Bone marrow (tissue), 2 donors: ENCODE measurements at regions not wholly inside any gene's neighbourhood (a gene's known extent, or its start where the extent isn't known, plus 50 kb on each side); places are given as distances from the start of the nearest gene placed in this dataset.
"Not testable (repeated sequence)": the region's sequence is repeated elsewhere in the genome, so short reads cannot be mapped to it uniquely, and the experiment has no call there.

ENCODE experiments used
- DNase-seq, 2 donors: peaks; one replicate each; lab custom pipeline; 2025; lab: John Stamatoyannopoulos, UW

DNA sequence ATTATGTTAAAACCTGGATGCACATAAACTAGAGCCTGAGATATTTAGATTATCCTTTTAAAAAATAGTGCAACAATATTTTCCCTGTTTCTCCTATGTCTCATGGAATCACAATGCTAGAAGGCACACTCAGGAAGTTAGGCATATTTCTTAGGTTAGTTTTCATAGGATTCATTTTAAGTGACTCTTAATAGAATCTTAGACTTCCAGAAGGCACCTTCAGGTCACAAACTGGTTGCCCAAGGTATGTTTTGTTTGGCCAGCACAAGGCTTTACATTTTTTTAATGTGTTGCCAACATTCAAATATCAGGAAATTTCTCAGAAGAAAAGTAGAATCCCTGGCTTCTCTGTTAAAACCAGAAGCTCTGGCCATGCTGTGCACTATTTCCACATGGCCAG, 129.3 kb downstream of the LNPK start:
- DNase-seq, result no peak

DNA sequence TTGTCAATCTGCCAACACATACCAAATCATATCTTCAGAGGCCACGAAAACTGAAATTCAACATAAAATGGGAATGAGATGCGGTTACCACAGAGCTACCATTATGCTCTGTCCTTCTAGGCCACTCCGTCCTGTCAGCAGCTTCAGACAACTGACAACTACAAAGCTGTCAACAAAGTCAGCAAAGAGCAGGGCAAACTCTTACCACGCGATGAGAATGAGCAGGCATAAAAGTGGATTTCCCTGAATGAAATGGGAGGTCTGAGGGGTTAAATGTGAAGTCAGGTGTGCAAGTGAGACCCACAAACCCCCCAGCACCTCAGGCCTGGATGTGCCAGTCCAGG, 130.1 kb downstream of the LNPK start:
- no peak for DNase-seq

DNA sequence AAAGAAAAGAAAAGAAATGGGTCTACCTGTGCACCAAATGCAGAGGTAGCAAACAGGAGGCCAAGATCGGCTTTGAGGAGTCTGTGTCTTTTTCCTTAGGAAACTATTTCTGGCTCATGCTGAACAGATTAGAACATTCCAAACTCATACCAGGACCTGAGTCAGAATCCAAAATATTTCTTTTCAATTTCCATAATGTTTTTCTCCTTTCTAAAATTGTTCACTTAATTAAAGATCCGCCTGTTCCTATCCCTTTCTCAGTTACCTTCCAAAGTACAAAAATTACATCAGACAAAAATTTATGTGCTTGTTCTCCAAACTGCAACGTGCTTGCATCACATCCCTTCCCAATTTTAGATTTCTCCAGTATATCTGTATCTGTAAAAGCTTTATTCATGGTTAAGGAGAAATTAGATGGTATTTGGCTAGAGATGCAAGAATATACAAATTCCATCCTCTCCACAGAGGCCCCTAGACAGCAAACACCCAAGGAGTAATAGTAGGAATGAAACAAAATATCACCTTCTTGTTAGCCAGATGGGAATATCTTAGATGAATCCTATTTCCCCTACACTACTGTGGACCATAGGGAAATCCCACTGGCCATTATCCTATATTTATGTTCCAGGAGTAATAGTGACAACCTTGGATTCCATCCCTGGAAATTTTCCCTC, 130.6 kb downstream of the LNPK start:
- DNase-seq, result no peak

DNA sequence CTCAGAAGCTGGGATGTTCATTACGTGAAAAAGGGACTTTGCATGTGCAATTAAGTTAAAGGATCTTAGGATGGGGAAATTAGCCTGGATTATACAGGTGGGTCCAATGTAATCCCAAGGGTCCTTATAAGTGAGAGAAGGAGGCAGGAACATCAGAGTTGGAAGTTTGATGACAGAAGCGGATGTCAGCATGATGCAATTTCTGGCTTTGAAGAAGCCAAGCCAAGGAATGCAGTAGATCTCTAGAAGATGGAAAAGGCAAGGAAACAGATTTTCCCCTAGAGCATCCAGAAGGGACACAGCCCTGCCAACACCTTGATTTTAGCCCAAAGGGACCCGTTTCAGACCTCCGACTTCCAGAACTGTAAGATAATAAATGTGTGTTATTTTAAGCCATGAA, 136.4 kb downstream of the LNPK start:
- DNase-seq, result no peak

DNA sequence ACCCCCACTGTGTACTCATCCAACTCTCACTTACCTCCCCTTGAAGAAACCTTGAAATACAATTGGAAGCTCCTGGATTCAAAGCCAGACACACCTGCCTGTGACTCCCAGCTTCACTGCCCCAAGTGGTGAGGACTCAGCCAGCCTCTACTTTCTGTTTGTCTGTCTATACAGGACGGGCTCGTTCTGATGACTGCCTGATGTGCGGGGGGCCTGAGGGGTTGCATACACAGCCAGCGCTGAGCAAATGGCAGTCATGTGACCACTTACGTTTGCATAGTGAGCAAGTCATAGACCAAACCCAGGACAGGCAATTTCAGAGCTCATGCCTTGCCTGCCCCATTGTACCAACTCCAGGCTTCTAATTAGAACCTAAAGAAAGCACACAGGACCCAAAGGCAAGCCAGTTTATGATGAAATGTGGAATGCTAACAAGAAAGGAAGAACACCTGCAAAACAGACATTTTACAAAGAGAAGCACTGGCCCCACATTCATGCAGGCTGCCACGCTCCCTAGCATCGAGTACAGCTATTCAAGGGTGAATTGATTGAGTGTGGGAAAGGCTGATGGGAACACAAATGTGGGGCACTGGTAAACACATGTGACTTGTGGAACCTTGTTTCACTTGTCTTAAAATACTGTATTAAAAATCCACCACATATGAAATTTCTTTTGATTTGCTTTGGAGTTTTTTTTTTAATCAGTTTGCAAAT, 137.8 kb downstream of the LNPK start:
- DNase-seq, result no peak

DNA sequence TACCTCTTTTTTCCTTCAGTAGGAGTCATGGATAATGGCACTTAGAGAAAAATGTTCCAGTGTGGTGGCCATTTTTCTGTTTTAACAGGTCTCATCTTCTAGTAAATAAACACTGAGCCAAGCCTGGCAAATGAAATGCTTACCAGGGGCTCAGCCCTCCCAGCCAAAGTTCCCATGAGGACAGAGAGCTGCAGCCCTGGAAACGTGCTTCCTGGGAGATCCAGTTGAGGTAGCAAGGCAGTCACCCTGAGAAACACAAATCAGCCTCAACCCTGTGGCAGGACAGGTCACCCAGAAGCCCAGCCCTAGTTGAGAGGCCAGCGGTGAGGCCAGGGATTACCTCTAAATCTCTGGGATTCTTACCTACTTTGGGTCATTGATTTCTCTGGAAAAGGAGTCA, 140.1 kb downstream of the LNPK start:
- no peak for DNase-seq

DNA sequence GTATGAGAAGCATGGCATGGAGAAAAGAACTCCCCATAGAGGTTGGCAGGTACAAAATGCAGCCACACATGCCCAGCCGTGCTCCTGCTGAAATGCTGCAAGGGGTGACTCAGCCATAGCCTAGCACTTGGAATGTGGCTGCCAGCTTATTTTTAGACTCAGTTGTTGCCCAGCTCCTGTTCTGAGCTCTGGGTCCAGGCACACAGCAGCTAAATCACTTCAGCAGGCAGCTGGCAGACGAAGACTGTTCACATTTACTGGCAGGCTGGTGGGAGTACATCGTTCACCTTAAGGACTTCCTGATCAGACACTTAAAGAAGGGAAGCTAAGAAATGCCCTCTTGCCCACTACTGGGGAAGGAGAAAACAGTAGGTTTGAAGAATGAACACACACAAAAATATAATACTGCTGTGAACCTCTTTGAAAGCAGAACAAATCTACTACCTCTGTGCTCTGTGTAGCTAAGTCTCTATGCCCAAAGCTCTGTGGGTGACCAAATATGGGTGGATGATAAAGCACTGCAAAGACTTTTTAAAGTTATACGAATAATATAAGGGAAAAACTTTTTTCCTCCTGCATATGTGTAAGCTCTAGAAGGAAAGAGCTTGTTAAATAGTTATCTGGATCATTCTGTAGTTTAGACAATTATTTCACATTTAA, 146.1 kb downstream of the LNPK start:
- DNase-seq, result no peak

DNA sequence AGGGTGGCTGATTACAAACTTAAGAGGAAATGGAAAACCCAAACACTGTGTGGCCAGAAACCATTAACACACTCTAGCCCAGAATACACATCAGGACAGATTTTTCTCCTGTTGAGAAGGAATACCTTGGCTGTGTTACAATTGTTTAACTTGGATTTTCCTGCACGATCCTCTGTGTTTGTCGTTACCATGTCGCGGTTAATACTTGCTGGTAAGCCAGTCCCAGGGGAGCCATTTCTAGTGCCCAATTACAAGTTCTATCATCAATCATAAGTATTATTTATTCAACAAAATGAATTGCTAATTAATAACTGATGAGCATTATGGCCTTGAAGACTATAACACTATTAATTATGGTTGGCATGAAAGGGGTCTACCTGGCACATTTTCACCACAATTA, 146.8 kb downstream of the LNPK start:
- DNase-seq, result no peak

DNA sequence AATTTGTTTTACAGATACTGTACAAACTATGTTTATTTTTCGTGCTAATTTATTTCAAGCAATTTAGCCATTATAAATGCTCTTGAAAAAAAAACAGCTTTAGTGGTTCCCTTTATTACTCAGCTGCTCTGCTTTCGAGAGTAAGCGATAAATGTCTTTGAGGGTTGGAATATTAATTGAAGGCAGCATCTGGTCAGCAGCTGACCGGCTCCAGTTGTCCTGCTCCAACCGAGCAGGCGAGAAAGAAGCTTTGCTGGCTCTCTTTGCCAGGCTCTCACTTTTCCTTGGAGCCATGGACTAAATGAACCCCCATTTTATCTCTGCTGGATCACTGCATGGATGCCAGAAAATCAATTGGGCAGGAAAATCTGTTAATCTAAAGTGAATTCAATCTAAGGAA, 147.4 kb downstream of the LNPK start:
- no peak for DNase-seq

DNA sequence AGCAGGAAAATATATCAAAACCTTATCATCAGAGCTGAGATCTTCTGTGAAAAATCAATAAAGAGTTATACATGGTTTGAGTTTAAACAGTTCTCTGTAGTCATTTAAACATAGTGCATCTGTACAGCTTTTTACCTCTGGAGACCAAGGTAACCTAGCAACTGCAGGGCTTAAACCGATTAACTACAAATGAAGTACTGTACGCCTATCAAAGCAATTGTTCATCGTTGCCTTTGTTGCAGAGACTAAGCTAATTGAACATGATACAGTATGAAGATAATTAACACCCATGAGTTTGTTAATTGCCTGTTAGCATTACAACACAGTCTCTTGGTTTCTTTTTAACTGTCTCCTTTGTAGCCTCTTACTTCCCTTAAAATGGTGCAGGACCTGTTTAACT, 147.9 kb downstream of the LNPK start:
- no peak for DNase-seq

DNA sequence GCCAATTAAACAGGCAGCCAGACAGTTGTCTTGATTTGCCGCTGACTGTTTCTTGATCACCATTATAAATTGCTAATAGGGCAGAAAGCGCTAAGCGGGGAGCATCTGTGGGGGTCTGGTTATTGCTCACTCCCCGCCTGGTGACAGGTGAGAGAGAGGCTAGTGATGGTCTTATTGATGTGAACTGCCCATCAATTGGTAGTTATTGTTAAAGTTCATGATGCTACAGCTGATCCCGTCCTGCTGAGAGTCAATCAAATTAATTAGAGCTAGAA, 148.5 kb downstream of the LNPK start:
- no peak for DNase-seq

DNA sequence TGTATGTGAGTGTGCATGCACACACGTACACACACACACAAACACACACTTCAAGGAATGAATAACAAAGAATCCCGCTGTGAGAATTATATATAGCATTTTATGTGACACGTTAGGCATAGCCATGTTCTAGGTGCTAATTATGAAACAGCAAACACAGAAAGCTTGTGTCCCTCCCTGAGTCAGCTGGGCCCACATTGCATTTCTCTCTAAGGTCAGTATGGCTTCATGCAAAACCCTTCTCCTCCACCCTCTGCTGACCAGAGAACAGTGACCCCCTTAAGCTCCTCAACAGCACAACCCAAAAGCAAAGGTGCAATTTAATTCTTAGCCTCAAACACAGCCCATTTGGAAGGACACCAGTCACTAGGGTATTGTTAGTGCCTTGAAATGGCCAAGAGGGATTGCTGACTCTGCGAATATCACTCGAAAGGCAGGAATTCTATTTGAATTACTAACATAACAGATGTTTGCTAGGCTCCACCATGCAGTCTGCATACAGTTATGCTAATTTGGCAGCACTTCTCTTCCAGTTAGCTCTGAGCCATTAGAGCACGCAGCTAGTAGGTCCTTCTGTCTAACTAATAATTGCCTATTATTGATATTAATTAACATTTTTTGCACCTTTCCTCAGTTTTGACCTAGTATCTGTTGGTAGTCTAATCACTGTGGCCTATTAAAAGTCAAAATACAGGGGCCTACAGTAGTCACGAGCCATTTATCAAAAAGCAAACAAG, 149.0 kb downstream of the LNPK start:
- no peak for DNase-seq

DNA sequence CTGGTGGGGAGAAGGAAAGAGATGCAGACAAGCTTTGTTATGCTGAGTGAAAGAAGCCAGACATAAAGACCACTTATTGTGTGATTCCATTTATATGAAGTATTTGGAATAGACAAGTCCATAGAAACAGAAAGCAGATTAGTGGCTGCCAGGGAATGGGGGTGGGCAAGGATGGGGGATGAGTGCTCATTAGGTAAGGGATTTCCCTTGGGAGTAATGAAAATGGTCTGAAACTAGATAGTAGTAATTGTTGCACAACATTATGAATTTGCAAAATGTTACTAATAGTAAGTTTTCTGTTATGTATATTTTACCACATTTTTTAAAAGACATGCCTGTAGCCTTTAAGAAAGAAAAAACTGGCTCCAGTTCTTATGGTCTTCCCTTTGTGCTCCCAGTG, 154.9 kb downstream of the LNPK start:
- no peak for DNase-seq

DNA sequence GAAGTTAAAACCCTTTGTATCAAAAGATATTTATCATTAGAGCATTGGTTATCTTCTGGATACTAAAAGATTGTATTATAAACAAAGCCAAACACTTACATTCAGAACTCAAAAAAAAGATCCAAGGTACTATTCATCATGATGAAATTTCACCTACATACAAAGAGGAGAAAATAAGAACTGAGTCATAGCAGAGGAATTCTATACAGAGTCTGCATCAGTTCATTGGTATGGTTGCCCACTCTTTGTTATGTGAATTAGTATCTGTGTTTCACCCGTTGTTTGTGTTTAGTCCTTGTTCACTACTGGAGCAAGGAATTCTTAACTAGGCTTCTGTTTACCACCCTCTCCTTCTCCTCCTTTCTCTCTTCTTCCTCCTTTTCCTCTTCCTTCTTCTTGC, 157.9 kb downstream of the LNPK start:
- no peak for DNase-seq

DNA sequence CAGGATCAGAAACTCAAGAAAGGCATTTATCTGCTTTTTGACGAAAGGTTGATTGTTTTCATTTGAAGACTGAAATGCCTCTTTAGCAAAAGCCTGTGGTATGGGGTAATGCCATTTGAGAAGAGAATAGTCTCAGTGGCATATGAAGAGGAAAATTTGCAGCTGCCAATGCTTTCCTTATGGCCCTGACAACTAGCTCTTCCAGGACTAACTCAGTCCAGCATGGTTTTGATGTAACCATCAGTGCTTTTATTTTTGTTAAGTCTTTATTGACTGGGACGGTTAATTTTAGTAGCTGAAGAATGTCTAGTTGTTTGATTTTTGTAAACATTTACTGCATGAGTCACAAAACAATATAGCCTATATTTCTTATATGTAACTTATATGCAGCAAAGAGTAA, 158.4 kb downstream of the LNPK start:
- DNase-seq, result no peak

DNA sequence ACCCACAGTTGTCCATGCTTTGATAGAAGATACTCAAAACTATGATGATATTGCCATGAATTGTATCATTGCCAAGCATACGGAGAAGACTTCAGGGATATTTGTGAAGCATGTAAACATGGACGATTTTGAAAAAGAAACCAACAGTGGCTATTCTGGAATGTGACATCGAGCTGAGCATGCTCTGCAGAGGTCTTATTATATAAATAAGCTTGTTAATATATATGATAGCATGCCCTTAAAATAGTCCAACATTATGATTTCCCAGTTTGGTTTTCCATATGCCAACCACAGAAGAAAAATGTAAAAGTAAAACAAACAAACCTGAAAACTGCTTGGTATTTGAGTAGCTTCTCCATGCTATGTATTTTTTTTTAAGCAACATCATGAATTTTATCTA, 159.1 kb downstream of the LNPK start:
- no peak for DNase-seq

DNA sequence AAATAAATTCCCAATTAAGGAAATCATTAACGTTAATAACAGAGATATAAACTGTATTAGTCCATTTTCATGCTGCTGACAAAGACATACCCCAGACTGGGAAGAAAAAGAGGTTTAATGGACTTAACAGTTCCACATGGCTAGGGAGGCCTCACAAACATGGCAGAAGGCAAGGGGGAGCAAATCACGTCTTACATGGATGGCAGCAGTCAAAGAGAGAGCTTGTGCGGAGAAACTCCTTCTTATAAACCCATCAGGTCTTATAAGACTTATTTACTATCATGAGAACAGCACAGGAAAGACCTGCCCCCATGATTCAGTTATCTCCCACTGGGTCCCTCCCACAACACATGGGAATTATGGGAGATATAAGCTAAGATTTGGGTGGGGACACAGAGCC, 161.3 kb downstream of the LNPK start:
- not testable (repeated sequence) for DNase-seq

DNA sequence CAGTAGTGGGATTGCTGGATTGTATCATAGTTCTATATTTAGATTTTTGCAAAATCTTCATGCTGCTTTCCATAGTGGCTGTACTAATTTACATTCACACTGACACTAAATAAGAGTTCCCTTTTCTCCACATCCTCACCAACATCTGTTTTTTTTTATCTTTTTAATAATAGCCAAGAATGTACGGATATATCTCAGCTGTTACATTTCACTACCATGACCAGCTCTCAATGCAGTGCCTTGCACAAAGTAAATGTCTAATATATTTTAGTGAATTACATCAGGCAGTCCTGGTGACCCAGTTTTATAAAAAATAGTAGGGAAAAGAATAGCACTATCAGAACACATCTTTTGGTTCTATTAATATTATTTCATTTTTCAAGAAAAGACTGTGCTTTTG, 161.8 kb downstream of the LNPK start:
- no peak for DNase-seq

DNA sequence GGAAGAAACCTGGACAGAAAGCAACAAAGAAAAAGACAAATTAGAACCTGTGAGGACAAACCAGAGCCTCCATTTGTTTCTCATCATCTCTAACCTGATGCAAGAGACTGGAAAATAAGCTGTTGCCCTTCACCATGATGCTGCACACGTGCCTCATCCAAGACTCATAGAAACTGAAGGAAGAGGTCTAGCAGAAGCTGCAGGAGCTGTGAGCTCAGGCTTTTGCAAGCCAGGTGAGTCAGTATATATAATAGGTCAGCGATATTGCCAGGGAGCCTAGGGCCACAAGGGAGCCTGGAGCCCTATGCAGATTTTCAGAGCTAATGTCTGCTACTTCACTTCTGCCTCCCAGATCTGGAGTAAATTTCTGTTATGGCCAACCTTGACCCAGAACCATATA, 163.1 kb downstream of the LNPK start:
- DNase-seq, result no peak

DNA sequence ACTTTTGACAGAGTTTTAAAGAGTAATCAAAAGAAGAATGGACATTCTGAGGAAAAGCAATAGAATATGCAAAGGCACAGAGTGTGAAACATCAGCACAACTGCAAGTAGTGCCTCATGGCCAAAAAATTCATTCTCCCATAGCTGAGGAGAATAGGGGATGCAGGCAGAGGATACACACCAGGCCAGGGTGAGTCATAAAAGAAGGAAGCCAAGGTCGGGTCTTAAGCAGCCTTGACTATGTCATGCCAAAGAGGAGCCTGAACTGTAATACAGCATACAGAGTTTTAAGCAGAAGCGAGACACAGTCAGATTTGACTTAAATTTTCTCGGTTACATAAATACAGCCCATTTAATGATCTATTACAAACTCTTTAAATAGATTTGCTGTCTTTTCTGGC, 165.0 kb downstream of the LNPK start:
- no peak for DNase-seq

DNA sequence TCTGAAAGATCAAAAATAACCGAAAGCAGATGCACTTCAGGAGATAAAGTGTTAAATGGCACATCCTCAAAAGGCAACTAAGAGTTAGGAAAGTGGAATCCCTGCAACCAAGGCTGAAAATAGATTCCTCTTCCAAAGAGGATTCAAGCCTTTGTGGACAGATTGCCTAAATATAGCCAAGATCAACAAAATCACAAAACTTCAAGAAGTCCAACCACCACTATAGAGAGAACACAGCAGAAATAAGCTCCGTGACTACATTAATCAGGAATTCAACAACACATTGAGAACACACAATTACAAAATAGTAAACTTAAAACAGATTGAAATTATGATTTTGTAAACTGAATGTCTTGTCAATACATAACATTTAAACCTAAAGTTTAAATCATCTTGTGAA, 165.7 kb downstream of the LNPK start:
- DNase-seq, result no peak

DNA sequence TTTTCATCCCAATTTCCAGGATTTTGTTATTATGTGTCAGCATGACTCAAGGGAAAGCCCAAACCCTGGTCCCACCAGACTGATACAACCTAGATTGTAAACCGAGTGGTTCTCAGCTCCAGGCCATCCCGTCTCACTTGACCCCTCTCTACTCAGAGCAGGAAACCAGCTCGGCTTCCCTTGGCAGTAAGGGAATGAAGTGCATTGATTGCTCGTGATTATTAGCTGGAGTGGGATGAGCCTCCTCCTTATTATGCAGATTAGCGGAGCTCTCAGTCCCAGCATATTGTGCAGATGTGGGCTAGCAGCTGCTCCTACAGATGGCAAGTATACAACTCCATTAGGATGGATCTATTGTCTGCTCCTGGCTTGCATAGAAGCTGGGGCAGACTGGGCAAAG, 167.6 kb downstream of the LNPK start:
- no peak for DNase-seq

DNA sequence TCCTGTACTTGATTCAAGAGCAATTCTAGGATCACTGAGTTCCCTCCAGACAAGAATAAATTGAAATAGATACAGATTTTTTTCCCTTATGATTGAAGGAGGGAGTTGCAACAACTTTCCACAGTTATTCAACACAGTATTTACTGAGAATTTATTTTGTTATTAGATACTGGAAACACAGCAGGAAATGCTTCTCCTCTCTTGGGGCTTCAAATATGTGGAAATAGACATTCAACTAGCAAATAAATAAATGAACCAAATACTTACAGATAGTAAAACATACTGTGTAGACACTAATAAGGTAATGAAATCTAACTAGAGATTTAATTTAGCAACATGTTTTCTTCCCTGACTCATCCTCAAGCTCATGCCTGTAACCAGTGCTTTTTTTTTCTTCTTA, 169.2 kb downstream of the LNPK start:
- DNase-seq, result no peak
